Transverse colon (tissue), 4 donors: ENCODE measurements at regions not wholly inside any gene's neighbourhood (a gene's known extent, or its start where the extent isn't known, plus 50 kb on each side); places are given as distances from the start of the nearest gene placed in this dataset.

ENCODE experiments used
- CTCF ChIP-seq, 5 experiments: fragments of 200-600 bp in 3 of 5; fragments of 450-650 bp in 2 of 5; sonication (generic) in 3 of 5; IDR thresholded peaks; 1 replicate in 2 of 5; 2 replicates in 3 of 5; pipeline ENCODE4 v1.5.1; 2016 to 2017; ENCODE audit warnings: antibody characterized with exemption in 5 of 5, inconsistent platforms in 3 of 5, mild to moderate bottlenecking in 2 of 5, moderate library complexity in 1 of 5
- EP300 ChIP-seq: sonication (generic); formaldehyde crosslinking; IDR thresholded peaks from one replicate; pipeline ENCODE4 v1.6.1; 2017; ENCODE audit warnings: antibody characterized with exemption, low read depth
- POLR2A ChIP-seq: fragments of 450-650 bp; IDR thresholded peaks from one replicate; pipeline ENCODE4 v1.6.1; 2016; ENCODE audit warnings: antibody characterized with exemption, mild to moderate bottlenecking, moderate library complexity
- POLR2AphosphoS5 ChIP-seq, 3 donors: sonication (generic); formaldehyde crosslinking; IDR thresholded peaks; one replicate each; pipeline ENCODE4 v1.6.1; 2016; ENCODE audit warnings: antibody characterized with exemption in 3 of 3

- TF ChIP-seq EP300 (no peak), CTCF (IDR thresholded peaks at IDR 0.05) (no peak), POLR2AphosphoS5 (IDR thresholded peaks at IDR 0.05) (no peak), POLR2A (no peak)
These were observed 218.1 kb upstream of the SKOR2 start for GRCh38 chr18:47469576-47469975.
